Neural cell (in vitro differentiated cells): ENCODE measurements at regions not wholly inside any gene's neighbourhood (a gene's known extent, or its start where the extent isn't known, plus 50 kb on each side); places are given as distances from the start of the nearest gene placed in this dataset.

Experiments used
- H2AFZ ChIP-seq: fragments of 200-600, 300-800 bp; sonication (generic), shearing (Covaris generic); 2 replicates; pipeline ENCODE4 v1.6.0; 2014; ENCODE audit warnings: low read depth, mild to moderate bottlenecking, antibody characterized with exemption, low read length, moderate library complexity
- H3F3A ChIP-seq: fragments of 200-600 bp; shearing (Covaris generic); 2 replicates; pipeline ENCODE4 v1.6.1; 2016; ENCODE audit warnings: mild to moderate bottlenecking, moderate library complexity, mixed read lengths, antibody characterized with exemption, low read length; ENCODE audit not compliant: insufficient read depth, poor library complexity, severe bottlenecking
- H3K27ac ChIP-seq: fragments of 200-600, 300-800 bp; sonication (generic), shearing (Covaris generic); 2 replicates; pipeline ENCODE4 v1.5.1; 2014; ENCODE audit warnings: mild to moderate bottlenecking, low read length, moderate library complexity
- H3K27me3 ChIP-seq: fragments of 300-800, 200-600 bp; sonication (generic), shearing (Covaris generic); 2 replicates; pipeline ENCODE4 v1.6.0; 2014; ENCODE audit warnings: mild to moderate bottlenecking, low read depth, low read length, moderate library complexity; ENCODE audit not compliant: insufficient read depth
- H3K36me3 ChIP-seq: fragments of 300-800, 200-600 bp; sonication (generic), shearing (Covaris generic); 2 replicates; pipeline ENCODE4 v1.5.1; 2014; ENCODE audit warnings: mild to moderate bottlenecking, antibody characterized with exemption, low read length, moderate library complexity; ENCODE audit not compliant: insufficient read depth
- H3K4me2 ChIP-seq: fragments of 300-800, 200-600 bp; sonication (generic), shearing (Covaris generic); 2 replicates; pipeline ENCODE4 v1.6.0; 2014; ENCODE audit warnings: mild to moderate bottlenecking, low read length
- H3K4me3 ChIP-seq: fragments of 300-800, 200-600 bp; sonication (generic), shearing (Covaris generic); 2 replicates; pipeline ENCODE4 v1.5.1; 2014; ENCODE audit warnings: mild to moderate bottlenecking, low read length, moderate library complexity
- H3K79me2 ChIP-seq: fragments of 200-600 bp; shearing (Covaris generic); replicated peaks from 2 replicates; pipeline ENCODE4 v1.6.0; 2014; ENCODE audit warnings: mild to moderate bottlenecking, low read length, moderate library complexity; ENCODE audit not compliant: insufficient read depth
- H3K9ac ChIP-seq: fragments of 300-800, 200-600 bp; sonication (generic), shearing (Covaris generic); 2 replicates; pipeline ENCODE4 v1.6.1; 2016; ENCODE audit warnings: mild to moderate bottlenecking, low read length, mixed read lengths
- H3K9me2 ChIP-seq: fragments of 200-600 bp; shearing (Covaris generic); 2 replicates; pipeline ENCODE4 v1.6.1; 2016; ENCODE audit warnings: mild to moderate bottlenecking, low read length, mixed read lengths; ENCODE audit not compliant: insufficient read depth
- H3K9me3 ChIP-seq: fragments of 200-600, 300-800 bp; sonication (generic), shearing (Covaris generic); 2 replicates; pipeline ENCODE4 v1.6.1; 2016; ENCODE audit warnings: mild to moderate bottlenecking, mixed run types, low read length, moderate library complexity, mixed read lengths
- H4K20me1 ChIP-seq: fragments of 200-600 bp; shearing (Covaris generic); 2 replicates; pipeline ENCODE4 v1.6.1; 2016; ENCODE audit warnings: mild to moderate bottlenecking, mixed run types; ENCODE audit not compliant: insufficient read depth
- EP300 ChIP-seq: fragments of 450-650 bp; conservative IDR thresholded peaks from 2 replicates; pipeline ENCODE4 v1.6.1; 2014; ENCODE audit warnings: antibody characterized with exemption, mild to moderate bottlenecking, moderate library complexity; ENCODE audit not compliant: poor library complexity, severe bottlenecking
- EZH2 ChIP-seq: fragments of 200-600, 300-800 bp; shearing (Covaris generic), sonication (generic); IDR thresholded peaks from 2 replicates; pipeline ENCODE4 v1.6.1; 2014; ENCODE audit warnings: antibody characterized with exemption, low read length, borderline replicate concordance, mild to moderate bottlenecking; ENCODE audit not compliant: insufficient read depth, poor library complexity, severe bottlenecking
- MXI1 ChIP-seq: fragments of 450-650 bp; conservative IDR thresholded peaks from 2 replicates; pipeline ENCODE4 v1.6.1; 2014; ENCODE audit warnings: antibody characterized with exemption, mild to moderate bottlenecking; ENCODE audit not compliant: poor library complexity, severe bottlenecking
- POLR2AphosphoS5 ChIP-seq: IDR thresholded peaks from 2 replicates; pipeline ENCODE4 v1.6.1; 2012
- RAD21 ChIP-seq: fragments of 450-650 bp; conservative IDR thresholded peaks from 2 replicates; pipeline ENCODE4 v1.6.1; 2014; ENCODE audit warnings: antibody characterized with exemption, mild to moderate bottlenecking, moderate library complexity
- SMC3 ChIP-seq: fragments of 450-650 bp; conservative IDR thresholded peaks from 2 replicates; pipeline ENCODE4 v1.6.1; 2014; ENCODE audit warnings: antibody characterized with exemption, mild to moderate bottlenecking, moderate library complexity; ENCODE audit not compliant: poor library complexity
- TAF1 ChIP-seq: IDR thresholded peaks from 2 replicates; pipeline ENCODE4 v1.6.1; 2012; ENCODE audit warnings: low read depth
- TF ChIP-seq, protein P1 (sequence below): fragments of 450-650 bp; IDR thresholded peaks from 2 replicates; pipeline ENCODE4 v1.5.1; 2014; ENCODE audit warnings: antibody characterized with exemption, mild to moderate bottlenecking, moderate library complexity; ENCODE audit not compliant: poor library complexity, severe bottlenecking
- TF ChIP-seq, protein P2 (sequence below): IDR thresholded peaks from 2 replicates; pipeline ENCODE4 v1.6.1; 2012; ENCODE audit warnings: borderline replicate concordance

GRCh38 chrX:46236411-46236810 lies 308.8 kb downstream of the ZNF674 start:
- H3K4me3 ChIP-seq, result no peak overlapping the region
- no peak overlapping the region for H2AFZ ChIP-seq
- H4K20me1 ChIP-seq, result no peaks in the 10 kb centered on the region
- H3K9ac ChIP-seq, result no peak overlapping the region
- no peak overlapping the region for H3K4me2 ChIP-seq
- no peak for TF ChIP-seq EZH2
- TF ChIP-seq, protein P1, sequence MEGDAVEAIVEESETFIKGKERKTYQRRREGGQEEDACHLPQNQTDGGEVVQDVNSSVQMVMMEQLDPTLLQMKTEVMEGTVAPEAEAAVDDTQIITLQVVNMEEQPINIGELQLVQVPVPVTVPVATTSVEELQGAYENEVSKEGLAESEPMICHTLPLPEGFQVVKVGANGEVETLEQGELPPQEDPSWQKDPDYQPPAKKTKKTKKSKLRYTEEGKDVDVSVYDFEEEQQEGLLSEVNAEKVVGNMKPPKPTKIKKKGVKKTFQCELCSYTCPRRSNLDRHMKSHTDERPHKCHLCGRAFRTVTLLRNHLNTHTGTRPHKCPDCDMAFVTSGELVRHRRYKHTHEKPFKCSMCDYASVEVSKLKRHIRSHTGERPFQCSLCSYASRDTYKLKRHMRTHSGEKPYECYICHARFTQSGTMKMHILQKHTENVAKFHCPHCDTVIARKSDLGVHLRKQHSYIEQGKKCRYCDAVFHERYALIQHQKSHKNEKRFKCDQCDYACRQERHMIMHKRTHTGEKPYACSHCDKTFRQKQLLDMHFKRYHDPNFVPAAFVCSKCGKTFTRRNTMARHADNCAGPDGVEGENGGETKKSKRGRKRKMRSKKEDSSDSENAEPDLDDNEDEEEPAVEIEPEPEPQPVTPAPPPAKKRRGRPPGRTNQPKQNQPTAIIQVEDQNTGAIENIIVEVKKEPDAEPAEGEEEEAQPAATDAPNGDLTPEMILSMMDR, result no peak
- TF ChIP-seq EP300, result no peak
- TF ChIP-seq MXI1, result no peak
- TF ChIP-seq TAF1, result no peak
- no peaks in the 10 kb centered on the region for H3K36me3 ChIP-seq
- H3K27me3 ChIP-seq, result no peaks in the 10 kb centered on the region
- H3K9me3 ChIP-seq, result no peaks in the 10 kb centered on the region
- H3K27ac ChIP-seq, result no peak overlapping the region
- H3F3A ChIP-seq, result no peaks in the 10 kb centered on the region
- no peaks in the 10 kb centered on the region for H3K9me2 ChIP-seq
- H3K79me2 ChIP-seq, result no peaks in the 10 kb centered on the region

DNA sequence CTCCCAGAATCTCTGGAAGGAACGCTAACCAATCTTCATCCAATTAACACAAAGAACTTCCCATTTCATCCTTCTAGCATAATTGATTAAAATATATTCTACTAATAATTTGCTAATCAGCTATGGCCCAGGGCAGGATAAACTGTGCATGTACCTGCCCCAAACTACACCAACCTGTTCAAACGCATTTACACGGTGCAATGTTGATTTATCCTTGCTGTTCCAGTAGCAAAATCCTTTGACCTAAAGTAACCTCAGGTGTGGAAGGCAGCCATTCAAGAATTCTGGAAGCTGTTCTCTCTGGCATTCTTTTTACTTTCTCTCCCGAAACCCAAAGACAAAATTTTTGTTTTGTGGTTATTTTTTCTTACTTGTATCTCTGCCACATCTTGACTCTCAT lies 309.4 kb downstream of the ZNF674 start:
- Histone ChIP-seq H2AFZ (no peak overlapping the region), H3F3A (no peaks in the 10 kb centered on the region), H3K27me3 (no peaks in the 10 kb centered on the region), H4K20me1 (no peaks in the 10 kb centered on the region), H3K9me2 (no peaks in the 10 kb centered on the region), H3K27ac (no peak overlapping the region), H3K4me3 (no peak overlapping the region), H3K79me2 (no peaks in the 10 kb centered on the region), H3K9ac (no peak overlapping the region), H3K36me3 (no peaks in the 10 kb centered on the region), H3K9me3 (no peaks in the 10 kb centered on the region), H3K4me2 (no peak overlapping the region)
- TF ChIP-seq TAF1 (no peak), RAD21 (no peak), SMC3 (no peak), EZH2 (no peak), MXI1 (no peak), EP300 (no peak)
- TF ChIP-seq, protein P2, sequence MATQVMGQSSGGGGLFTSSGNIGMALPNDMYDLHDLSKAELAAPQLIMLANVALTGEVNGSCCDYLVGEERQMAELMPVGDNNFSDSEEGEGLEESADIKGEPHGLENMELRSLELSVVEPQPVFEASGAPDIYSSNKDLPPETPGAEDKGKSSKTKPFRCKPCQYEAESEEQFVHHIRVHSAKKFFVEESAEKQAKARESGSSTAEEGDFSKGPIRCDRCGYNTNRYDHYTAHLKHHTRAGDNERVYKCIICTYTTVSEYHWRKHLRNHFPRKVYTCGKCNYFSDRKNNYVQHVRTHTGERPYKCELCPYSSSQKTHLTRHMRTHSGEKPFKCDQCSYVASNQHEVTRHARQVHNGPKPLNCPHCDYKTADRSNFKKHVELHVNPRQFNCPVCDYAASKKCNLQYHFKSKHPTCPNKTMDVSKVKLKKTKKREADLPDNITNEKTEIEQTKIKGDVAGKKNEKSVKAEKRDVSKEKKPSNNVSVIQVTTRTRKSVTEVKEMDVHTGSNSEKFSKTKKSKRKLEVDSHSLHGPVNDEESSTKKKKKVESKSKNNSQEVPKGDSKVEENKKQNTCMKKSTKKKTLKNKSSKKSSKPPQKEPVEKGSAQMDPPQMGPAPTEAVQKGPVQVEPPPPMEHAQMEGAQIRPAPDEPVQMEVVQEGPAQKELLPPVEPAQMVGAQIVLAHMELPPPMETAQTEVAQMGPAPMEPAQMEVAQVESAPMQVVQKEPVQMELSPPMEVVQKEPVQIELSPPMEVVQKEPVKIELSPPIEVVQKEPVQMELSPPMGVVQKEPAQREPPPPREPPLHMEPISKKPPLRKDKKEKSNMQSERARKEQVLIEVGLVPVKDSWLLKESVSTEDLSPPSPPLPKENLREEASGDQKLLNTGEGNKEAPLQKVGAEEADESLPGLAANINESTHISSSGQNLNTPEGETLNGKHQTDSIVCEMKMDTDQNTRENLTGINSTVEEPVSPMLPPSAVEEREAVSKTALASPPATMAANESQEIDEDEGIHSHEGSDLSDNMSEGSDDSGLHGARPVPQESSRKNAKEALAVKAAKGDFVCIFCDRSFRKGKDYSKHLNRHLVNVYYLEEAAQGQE, result no peak

GRCh38 chrX:46234775-46235174 lies 310.4 kb downstream of the ZNF674 start:
- Histone ChIP-seq H3K4me3 (no peak overlapping the region), H3K4me2 (no peak overlapping the region), H2AFZ (no peak overlapping the region), H3K36me3 (no peaks in the 10 kb centered on the region), H3K27me3 (no peaks in the 10 kb centered on the region), H4K20me1 (no peaks in the 10 kb centered on the region), H3F3A (no peaks in the 10 kb centered on the region), H3K9me2 (no peaks in the 10 kb centered on the region), H3K79me2 (no peaks in the 10 kb centered on the region), H3K27ac (no peak overlapping the region), H3K9me3 (no peaks in the 10 kb centered on the region), H3K9ac (no peak overlapping the region)
- TF ChIP-seq EZH2 (no peak), EP300 (no peak), SMC3 (no peak), TAF1 (no peak), POLR2AphosphoS5 (no peak), RAD21 (no peak), MXI1 (no peak)
- TF ChIP-seq, protein P2, result no peak
- TF ChIP-seq, protein P1, result no peak
